ENCODE measurements at regions not wholly inside any gene's neighbourhood (a gene's known extent, or its start where the extent isn't known, plus 50 kb on each side); places are given as distances from the start of the nearest gene placed in this dataset.

DNA sequence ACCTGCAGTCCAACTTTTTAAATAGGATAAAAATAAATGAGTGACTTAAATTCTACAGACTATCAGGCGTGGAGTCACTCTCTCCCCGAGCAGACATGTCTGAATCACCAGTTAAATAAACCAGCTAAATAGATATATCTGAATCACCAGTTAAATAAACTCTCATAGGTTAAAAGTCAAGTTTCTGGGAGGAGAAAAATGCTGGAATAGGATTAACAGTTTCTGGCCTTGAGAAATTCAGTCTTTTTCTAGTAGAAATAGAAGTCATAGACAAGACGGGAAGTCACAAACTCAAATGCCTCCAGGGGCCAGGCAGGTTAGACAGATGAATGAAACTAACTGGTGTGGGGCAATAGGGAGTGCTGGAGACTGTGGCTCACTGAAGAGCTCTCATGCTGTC is 258.6 kb upstream of the TMEM132C start:
- H3K36me3 ChIP-seq (ENCODE audit: control insufficient read depth, insufficient read depth, low read length): no peaks in the 10 kb centered on the region
- no peaks in the 10 kb centered on the region for H3K27me3 ChIP-seq (ENCODE audit: control insufficient read depth, insufficient read depth, low read length)
- ChIA-PET CTCF (no interaction called here), POLR2A (no interaction called here)
- H3K4me3 ChIP-seq (ENCODE audit: low read depth, low read length): no peak overlapping the region
- peak; percentile 50 for DNase-seq (ENCODE audit: low read depth)
- TF ChIP-seq, protein P1, sequence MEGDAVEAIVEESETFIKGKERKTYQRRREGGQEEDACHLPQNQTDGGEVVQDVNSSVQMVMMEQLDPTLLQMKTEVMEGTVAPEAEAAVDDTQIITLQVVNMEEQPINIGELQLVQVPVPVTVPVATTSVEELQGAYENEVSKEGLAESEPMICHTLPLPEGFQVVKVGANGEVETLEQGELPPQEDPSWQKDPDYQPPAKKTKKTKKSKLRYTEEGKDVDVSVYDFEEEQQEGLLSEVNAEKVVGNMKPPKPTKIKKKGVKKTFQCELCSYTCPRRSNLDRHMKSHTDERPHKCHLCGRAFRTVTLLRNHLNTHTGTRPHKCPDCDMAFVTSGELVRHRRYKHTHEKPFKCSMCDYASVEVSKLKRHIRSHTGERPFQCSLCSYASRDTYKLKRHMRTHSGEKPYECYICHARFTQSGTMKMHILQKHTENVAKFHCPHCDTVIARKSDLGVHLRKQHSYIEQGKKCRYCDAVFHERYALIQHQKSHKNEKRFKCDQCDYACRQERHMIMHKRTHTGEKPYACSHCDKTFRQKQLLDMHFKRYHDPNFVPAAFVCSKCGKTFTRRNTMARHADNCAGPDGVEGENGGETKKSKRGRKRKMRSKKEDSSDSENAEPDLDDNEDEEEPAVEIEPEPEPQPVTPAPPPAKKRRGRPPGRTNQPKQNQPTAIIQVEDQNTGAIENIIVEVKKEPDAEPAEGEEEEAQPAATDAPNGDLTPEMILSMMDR (IDR thresholded peaks at IDR 0.05; ENCODE audit: insufficient read depth, low read depth, low read length): no peak

DNA sequence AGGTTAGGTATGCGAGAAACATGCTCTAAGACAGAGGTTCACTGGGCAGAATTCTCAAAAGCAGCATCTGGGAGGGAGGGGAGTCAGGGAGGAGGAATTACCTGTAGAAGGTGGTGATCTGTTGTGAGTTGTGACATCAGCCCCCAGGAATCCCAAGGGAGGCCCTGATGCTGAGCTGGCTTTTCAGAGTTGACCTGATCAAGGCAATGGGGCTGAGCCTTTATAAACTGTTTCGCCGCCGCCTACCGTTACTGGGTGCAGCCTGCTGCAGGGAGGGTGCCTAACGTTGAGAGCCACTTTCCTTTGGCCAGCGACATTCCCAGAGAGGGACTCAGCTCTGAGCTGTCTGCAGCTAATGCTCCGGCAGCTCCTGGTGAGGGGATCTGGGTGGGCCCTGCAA is 257.9 kb upstream of the TMEM132C start:
- no peak for DNase-seq (ENCODE audit: low read depth)
- ChIA-PET CTCF (no interaction called here), POLR2A (no interaction called here)
- TF ChIP-seq, protein P1 (IDR thresholded peaks at IDR 0.05; ENCODE audit: insufficient read depth, low read depth, low read length): no peak
- Histone ChIP-seq H3K36me3 (ENCODE audit: control insufficient read depth, insufficient read depth, low read length) (no peaks in the 10 kb centered on the region), H3K27me3 (ENCODE audit: control insufficient read depth, insufficient read depth, low read length) (no peaks in the 10 kb centered on the region), H3K4me3 (ENCODE audit: low read depth, low read length) (no peak overlapping the region)

DNA sequence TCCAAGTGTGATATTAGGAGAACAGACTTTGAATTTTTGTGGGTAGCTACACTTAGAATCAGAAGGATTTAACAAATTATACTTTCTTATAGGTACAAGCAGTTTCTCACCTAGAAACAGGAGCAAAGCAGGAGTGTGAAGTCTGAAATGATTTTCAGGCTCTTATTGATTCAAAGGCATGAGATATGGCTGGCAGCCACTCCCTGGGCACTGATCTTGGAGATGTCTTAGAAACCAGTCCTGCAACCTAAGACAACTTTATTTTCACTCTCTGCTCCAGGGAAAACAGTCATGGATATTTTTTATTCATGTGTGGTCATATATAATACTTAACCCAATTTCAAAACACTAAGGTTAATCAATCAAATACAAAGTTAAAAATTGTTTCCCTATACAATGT is 254.9 kb upstream of the TMEM132C start:
- H3K4me3 ChIP-seq (ENCODE audit: low read depth, low read length): no peak overlapping the region
- POLR2A ChIA-PET: no interaction called here
- TF ChIP-seq, protein P1 (IDR thresholded peaks at IDR 0.05; ENCODE audit: insufficient read depth, low read depth, low read length): no peak
- CTCF ChIA-PET: interaction anchor here (0.7 kb wide), 1 partner anchor 65 kb away, joined by 4 read pairs; no protein-coding TSS in a partner anchor
- DNase-seq (ENCODE audit: low read depth): no peak
- H3K27me3 ChIP-seq (ENCODE audit: control insufficient read depth, insufficient read depth, low read length): no peaks in the 10 kb centered on the region
- H3K36me3 ChIP-seq (ENCODE audit: control insufficient read depth, insufficient read depth, low read length): no peaks in the 10 kb centered on the region

DNA sequence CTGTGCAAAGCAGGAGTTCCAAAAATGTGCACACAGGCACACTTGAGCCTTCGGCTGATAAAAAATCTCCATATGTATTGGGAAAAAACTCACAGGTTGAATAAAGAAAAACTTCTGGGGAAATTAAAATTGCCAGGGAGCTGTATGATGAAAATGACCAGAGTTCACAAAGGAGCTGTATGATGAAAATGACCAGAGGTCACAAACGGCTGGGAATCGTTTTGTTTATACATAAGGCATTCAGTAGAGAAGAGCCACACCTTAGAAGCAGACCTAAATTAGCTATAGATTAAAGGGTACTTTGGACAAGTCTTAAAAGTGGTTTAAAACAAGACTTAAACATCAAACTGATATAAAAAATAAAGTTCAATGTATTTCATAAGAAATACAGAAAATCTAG is 251.7 kb upstream of the TMEM132C start:
- POLR2A ChIA-PET: no interaction called here
- no peaks in the 10 kb centered on the region for H3K27me3 ChIP-seq (ENCODE audit: control insufficient read depth, insufficient read depth, low read length)
- CTCF ChIA-PET: no interaction called here

DNA sequence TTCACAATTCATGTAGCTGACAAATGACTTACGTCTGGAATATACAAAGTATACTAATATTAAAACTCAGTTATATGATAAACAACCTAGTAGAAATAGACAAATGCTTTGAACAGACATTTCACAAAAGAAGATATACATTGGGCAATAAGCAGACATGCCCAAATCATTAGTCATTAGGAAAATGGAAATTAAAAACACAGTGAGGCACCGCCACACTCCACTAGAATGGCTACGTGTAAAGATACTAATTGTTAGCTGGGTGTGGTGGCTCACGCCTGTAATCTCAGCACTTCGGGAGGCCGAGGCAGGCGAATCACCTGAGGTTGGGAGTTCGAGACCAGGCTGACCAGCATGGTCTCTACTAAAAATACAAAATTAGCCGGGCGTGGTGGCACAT is 248.9 kb upstream of the TMEM132C start:
- no peaks in the 10 kb centered on the region for H3K27me3 ChIP-seq (ENCODE audit: control insufficient read depth, insufficient read depth, low read length)
- POLR2A ChIA-PET: no interaction called here
- no peak overlapping the region for H3K4me3 ChIP-seq (ENCODE audit: low read depth, low read length)
- TF ChIP-seq, protein P1 (IDR thresholded peaks at IDR 0.05; ENCODE audit: insufficient read depth, low read depth, low read length): no peak
- CTCF ChIA-PET: no interaction called here
- no peak for DNase-seq (ENCODE audit: low read depth)
- no peaks in the 10 kb centered on the region for H3K36me3 ChIP-seq (ENCODE audit: control insufficient read depth, insufficient read depth, low read length)

More for the DNA sequence above, 251.7 kb upstream of the TMEM132C start:
- Histone ChIP-seq H3K36me3 (ENCODE audit: control insufficient read depth, insufficient read depth, low read length) (no peaks in the 10 kb centered on the region), H3K4me3 (ENCODE audit: low read depth, low read length) (no peak overlapping the region)
- TF ChIP-seq, protein P1 (IDR thresholded peaks at IDR 0.05; ENCODE audit: insufficient read depth, low read depth, low read length): no peak
- DNase-seq (ENCODE audit: low read depth): no peak
